Astrocyte (in vitro differentiated cells and primary cell): ENCODE measurements at regions not wholly inside any gene's neighbourhood (a gene's known extent, or its start where the extent isn't known, plus 50 kb on each side); places are given as distances from the start of the nearest gene placed in this dataset.

Experiments used
- DNase-seq: peaks from one replicate; pipeline ENCODE4 v3.0.0-alpha.2; 2010; ENCODE audit warnings: low read depth
- FAIRE-seq: peaks from 2 replicates; lab custom pipeline; 2011; peaks lifted over from hg19 to GRCh38; lab: Jason Lieb, UNC
- H2AFZ ChIP-seq: 2 replicates; pipeline ENCODE4 v1.6.0; 2012; ENCODE audit warnings: low read depth, low read length, inconsistent platforms
- H3K27ac ChIP-seq: 2 replicates; pipeline ENCODE4 v1.5.1; 2011; ENCODE audit warnings: low read depth, low read length, inconsistent platforms
- H3K27me3 ChIP-seq: 2 replicates; pipeline ENCODE4 v1.6.0; 2011; ENCODE audit warnings: low read length, inconsistent platforms; ENCODE audit not compliant: insufficient read depth
- H3K36me3 ChIP-seq: 2 replicates; pipeline ENCODE4 v1.5.1; 2011; ENCODE audit warnings: low read length, inconsistent platforms; ENCODE audit not compliant: insufficient read depth
- H3K4me1 ChIP-seq: 2 replicates; pipeline ENCODE4 v1.5.1; 2011; ENCODE audit warnings: low read length, inconsistent platforms; ENCODE audit not compliant: insufficient read depth
- H3K4me2 ChIP-seq: 2 replicates; pipeline ENCODE4 v1.6.0; 2012; ENCODE audit warnings: low read length, inconsistent platforms
- H3K4me3 ChIP-seq: 2 replicates; pipeline ENCODE4 v1.5.1; 2011; ENCODE audit warnings: low read depth, mild to moderate bottlenecking, low read length, inconsistent platforms; ENCODE audit not compliant: insufficient read depth
- H3K79me2 ChIP-seq: 2 replicates; pipeline ENCODE4 v1.6.0; 2012; ENCODE audit warnings: mild to moderate bottlenecking, low read length, inconsistent platforms; ENCODE audit not compliant: insufficient read depth
- H3K9ac ChIP-seq: 2 replicates; pipeline ENCODE4 v1.6.0; 2012; ENCODE audit warnings: mild to moderate bottlenecking, low read length, inconsistent platforms
- H3K9me3 ChIP-seq: 2 replicates; pipeline ENCODE4 v1.5.1; 2012; ENCODE audit warnings: low read depth, mild to moderate bottlenecking, low read length, inconsistent platforms; ENCODE audit not compliant: insufficient read depth
- H4K20me1 ChIP-seq: 2 replicates; pipeline ENCODE4 v1.6.0; 2012; ENCODE audit warnings: low read length, inconsistent platforms; ENCODE audit not compliant: insufficient read depth
- H3K27ac Mint-ChIP-seq: one replicate; pipeline ENCODE4 v1.8.0; 2021; ENCODE audit warnings: mild to moderate bottlenecking, mixed read lengths; ENCODE audit not compliant: unreplicated experiment
- H3K27me3 Mint-ChIP-seq: one replicate; pipeline ENCODE4 v1.8.0; 2021; ENCODE audit warnings: low read depth, mixed read lengths; ENCODE audit not compliant: unreplicated experiment
- H3K36me3 Mint-ChIP-seq: one replicate; pipeline ENCODE4 v1.8.0; 2021; ENCODE audit warnings: low read depth, mixed read lengths; ENCODE audit not compliant: unreplicated experiment
- H3K4me1 Mint-ChIP-seq: one replicate; pipeline ENCODE4 v1.8.0; 2021; ENCODE audit warnings: low read depth, mixed read lengths; ENCODE audit not compliant: unreplicated experiment
- H3K4me3 Mint-ChIP-seq: one replicate; pipeline ENCODE4 v1.8.0; 2021; ENCODE audit warnings: mild to moderate bottlenecking, moderate library complexity, mixed read lengths; ENCODE audit not compliant: unreplicated experiment
- H3K9me3 Mint-ChIP-seq: one replicate; pipeline ENCODE4 v1.8.0; 2021; ENCODE audit warnings: mild to moderate bottlenecking, mixed read lengths; ENCODE audit not compliant: unreplicated experiment
- EZH2 ChIP-seq: IDR thresholded peaks from 2 replicates; pipeline ENCODE4 v1.6.1; 2012; ENCODE audit warnings: mild to moderate bottlenecking, low read length, inconsistent platforms; ENCODE audit not compliant: insufficient read depth
- TF ChIP-seq, protein P1 (sequence below): IDR thresholded peaks from 2 replicates; pipeline ENCODE4 v1.5.1; 2011; ENCODE audit warnings: low read depth, mild to moderate bottlenecking, inconsistent platforms, low read length, moderate library complexity; ENCODE audit not compliant: insufficient read depth

DNA sequence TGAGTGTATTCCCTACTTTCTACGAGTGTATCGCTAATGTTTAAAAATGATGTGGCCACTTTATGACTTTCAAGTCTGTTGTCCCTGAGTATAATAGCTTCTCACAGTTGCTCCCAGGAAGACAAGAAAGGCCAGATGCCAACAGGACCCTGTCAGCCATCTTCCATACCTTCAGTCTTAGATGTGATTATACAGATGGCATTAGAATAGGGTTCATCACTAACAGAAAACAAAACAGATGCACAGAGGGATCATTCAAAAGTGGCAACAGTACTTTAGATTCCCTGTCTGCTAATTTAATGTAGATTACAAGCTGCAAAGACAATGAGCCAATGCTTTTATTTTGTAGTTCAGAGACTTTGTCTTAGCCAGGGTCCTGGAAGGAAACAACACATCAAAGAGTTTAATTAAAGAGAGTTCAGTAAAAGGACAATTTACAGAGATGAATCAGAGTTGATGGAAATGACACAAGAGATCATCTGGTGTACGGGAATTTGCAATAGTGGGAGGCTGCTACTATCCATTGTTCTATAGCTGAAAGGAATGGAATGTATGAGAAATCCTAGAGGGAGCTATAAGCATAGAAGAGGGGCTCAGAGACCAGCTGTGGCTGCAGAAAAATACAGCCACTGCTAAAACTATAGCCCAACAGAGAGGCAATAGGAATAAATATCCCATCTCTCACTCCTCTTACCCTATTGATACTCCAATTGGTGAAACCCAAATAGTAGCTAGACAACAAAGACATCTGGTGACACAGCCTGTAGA lies 393.7 kb upstream of the SMC2 start:
- Mint-ChIP-seq H3K9me3 (no peaks in the 10 kb centered on the region), H3K4me3 (no peak overlapping the region), H3K27ac (no peak overlapping the region), H3K4me1 (no peaks in the 10 kb centered on the region), H3K27me3 (no peaks in the 10 kb centered on the region), H3K36me3 (no peaks in the 10 kb centered on the region)
- Histone ChIP-seq H3K9me3 (peaks cover 6% of the 10 kb centered on the region), H3K27ac (no peak overlapping the region), H3K36me3 (no peaks in the 10 kb centered on the region), H3K4me1 (no peaks in the 10 kb centered on the region), H4K20me1 (no peaks in the 10 kb centered on the region), H3K9ac (no peak overlapping the region), H3K79me2 (no peaks in the 10 kb centered on the region), H2AFZ (no peak overlapping the region), H3K4me3 (no peak overlapping the region), H3K4me2 (no peak overlapping the region), H3K27me3 (no peaks in the 10 kb centered on the region)
- no peak for DNase-seq
- FAIRE-seq, result no peak
- TF ChIP-seq, protein P1, sequence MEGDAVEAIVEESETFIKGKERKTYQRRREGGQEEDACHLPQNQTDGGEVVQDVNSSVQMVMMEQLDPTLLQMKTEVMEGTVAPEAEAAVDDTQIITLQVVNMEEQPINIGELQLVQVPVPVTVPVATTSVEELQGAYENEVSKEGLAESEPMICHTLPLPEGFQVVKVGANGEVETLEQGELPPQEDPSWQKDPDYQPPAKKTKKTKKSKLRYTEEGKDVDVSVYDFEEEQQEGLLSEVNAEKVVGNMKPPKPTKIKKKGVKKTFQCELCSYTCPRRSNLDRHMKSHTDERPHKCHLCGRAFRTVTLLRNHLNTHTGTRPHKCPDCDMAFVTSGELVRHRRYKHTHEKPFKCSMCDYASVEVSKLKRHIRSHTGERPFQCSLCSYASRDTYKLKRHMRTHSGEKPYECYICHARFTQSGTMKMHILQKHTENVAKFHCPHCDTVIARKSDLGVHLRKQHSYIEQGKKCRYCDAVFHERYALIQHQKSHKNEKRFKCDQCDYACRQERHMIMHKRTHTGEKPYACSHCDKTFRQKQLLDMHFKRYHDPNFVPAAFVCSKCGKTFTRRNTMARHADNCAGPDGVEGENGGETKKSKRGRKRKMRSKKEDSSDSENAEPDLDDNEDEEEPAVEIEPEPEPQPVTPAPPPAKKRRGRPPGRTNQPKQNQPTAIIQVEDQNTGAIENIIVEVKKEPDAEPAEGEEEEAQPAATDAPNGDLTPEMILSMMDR, result no peak
- no peak for TF ChIP-seq EZH2

DNA sequence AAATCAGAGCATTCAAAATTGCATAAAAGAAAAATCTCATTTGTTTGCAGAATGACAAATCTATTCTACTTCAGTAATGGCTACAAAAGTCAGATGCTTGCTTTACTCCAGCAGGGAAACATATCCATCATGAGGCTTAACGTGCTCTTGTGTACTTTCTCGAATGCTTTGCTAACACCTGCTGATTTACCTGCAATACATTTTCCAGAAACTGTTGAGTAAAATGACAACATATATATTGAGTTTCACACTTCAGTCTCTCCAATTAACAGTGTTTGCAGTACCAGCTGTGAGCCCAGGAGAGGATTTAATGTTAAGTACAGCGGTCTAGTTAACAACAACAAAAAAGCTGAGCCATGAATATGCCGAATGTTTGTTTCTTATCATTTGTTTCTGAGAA lies 391.5 kb upstream of the SMC2 start:
- H3K4me3 Mint-ChIP-seq, result no peak overlapping the region
- no peaks in the 10 kb centered on the region for H3K9me3 Mint-ChIP-seq
- Histone ChIP-seq H3K79me2 (no peaks in the 10 kb centered on the region), H3K9ac (no peak overlapping the region), H2AFZ (no peak overlapping the region), H3K9me3 (peaks cover 6% of the 10 kb centered on the region), H3K4me3 (no peak overlapping the region), H3K27me3 (no peaks in the 10 kb centered on the region), H3K4me1 (no peaks in the 10 kb centered on the region), H3K27ac (no peak overlapping the region), H4K20me1 (no peaks in the 10 kb centered on the region), H3K4me2 (no peak overlapping the region), H3K36me3 (no peaks in the 10 kb centered on the region)
- no peaks in the 10 kb centered on the region for H3K36me3 Mint-ChIP-seq
- H3K27ac Mint-ChIP-seq, result no peak overlapping the region
- no peak for TF ChIP-seq EZH2
- TF ChIP-seq, protein P1, result no peak
- H3K27me3 Mint-ChIP-seq, result no peaks in the 10 kb centered on the region
- H3K4me1 Mint-ChIP-seq, result no peaks in the 10 kb centered on the region
- no peak for FAIRE-seq
- no peak for DNase-seq

DNA sequence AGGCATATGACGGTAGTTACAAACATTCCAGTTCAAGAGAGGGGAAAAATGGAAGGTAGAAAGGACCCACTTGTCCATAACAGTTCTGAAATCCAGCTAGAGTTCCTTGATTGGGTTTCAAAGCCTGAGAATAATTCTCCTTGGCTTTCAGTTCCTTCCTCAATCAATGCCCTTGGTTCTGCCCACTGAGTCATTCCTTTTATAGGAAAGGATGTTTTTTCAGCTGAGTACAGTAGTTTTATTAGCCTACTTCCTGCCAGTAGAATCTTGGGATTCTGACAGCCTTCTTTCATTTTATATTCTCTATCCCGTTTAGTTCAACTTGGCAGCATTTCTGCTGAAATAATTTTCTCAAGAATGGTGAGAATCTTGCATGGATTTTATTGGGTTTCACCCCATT lies 386.9 kb upstream of the SMC2 start:
- Mint-ChIP-seq H3K27ac (no peak overlapping the region), H3K36me3 (no peaks in the 10 kb centered on the region), H3K4me3 (no peak overlapping the region), H3K27me3 (no peaks in the 10 kb centered on the region), H3K9me3 (no peaks in the 10 kb centered on the region), H3K4me1 (no peaks in the 10 kb centered on the region)
- H3K9me3 ChIP-seq, result peaks cover 6% of the 10 kb centered on the region
- no peak overlapping the region for H2AFZ ChIP-seq
- no peak overlapping the region for H3K4me3 ChIP-seq
- TF ChIP-seq, protein P1, result no peak
- no peak for TF ChIP-seq EZH2
- FAIRE-seq (no peak), DNase-seq (no peak)
- H3K36me3 ChIP-seq, result no peaks in the 10 kb centered on the region
- peak overlapping the region; percentile 18 for H3K4me2 ChIP-seq
- H3K4me1 ChIP-seq, result no peaks in the 10 kb centered on the region
- no peaks in the 10 kb centered on the region for H3K79me2 ChIP-seq
- H3K27me3 ChIP-seq, result no peaks in the 10 kb centered on the region
- H3K9ac ChIP-seq, result no peak overlapping the region
- H4K20me1 ChIP-seq, result no peaks in the 10 kb centered on the region
- no peak overlapping the region for H3K27ac ChIP-seq
